Upper lobe of right lung (tissue), 1 donor: ENCODE measurements at regions not wholly inside any gene's neighbourhood (a gene's known extent, or its start where the extent isn't known, plus 50 kb on each side); places are given as distances from the start of the nearest gene placed in this dataset.

ENCODE experiments used
- ATAC-seq: fragments of 200-7000 bp; cut with Tn5 transposase; one replicate; pipeline ENCODE4 v1.9.1; 2020; ENCODE audit warnings: mild to moderate bottlenecking, moderate library complexity
- DNase-seq: peaks from one replicate; pipeline ENCODE4 v3.0.0-alpha.2; 2020
- H3K27ac ChIP-seq: fragments of 200-600 bp; one replicate; pipeline ENCODE4 v1.8.0; 2022
- H3K27me3 ChIP-seq: fragments of 200-600 bp; one replicate; pipeline ENCODE4 v1.8.0; 2022; ENCODE audit warnings: mild to moderate bottlenecking
- H3K36me3 ChIP-seq: fragments of 200-600 bp; one replicate; pipeline ENCODE4 v1.8.0; 2022
- H3K4me1 ChIP-seq: fragments of 200-600 bp; one replicate; pipeline ENCODE4 v1.8.0; 2022
- H3K4me3 ChIP-seq: fragments of 200-600 bp; one replicate; pipeline ENCODE4 v1.8.0; 2022; ENCODE audit warnings: mild to moderate bottlenecking
- H3K9me3 ChIP-seq: fragments of 200-600 bp; one replicate; pipeline ENCODE4 v1.8.0; 2022
- intact Hi-C: fragments of 100-400 bp; cut with DNase I; formaldehyde crosslinking; loops from one replicate; pipeline ENCODE4 v1.11.0; 2022
- TF ChIP-seq, protein P1 (sequence below): fragments of 200-600 bp; IDR thresholded peaks from one replicate; pipeline ENCODE4 v1.8.0; 2022; ENCODE audit warnings: antibody characterized with exemption
- donor health status: DM: no; HTN: yes; CAD: no; lungs with severe emphysema.

DNA sequence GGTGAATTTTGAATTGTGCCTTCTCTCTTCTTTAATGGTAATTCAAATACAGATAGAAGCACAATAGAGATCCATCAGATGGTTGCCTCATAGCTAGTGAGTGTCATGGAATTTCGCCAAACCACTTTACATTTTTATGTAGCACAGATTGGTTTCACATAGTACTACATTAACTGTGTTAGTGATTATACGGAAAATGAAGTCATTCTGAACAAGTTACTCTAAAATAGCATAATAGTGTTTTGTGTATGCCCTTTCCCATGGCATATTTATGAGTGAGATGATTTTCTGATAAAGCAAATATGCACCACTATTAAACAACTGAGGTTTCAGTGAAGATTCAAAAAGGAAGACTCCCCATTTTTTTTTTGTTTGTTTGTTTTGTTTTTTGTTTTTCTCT is 1623.5 kb downstream of the PCDH9 start:
- Histone ChIP-seq H3K9me3 (no peaks in the 10 kb centered on the region), H3K27ac (no peak overlapping the region), H3K36me3 (no peaks in the 10 kb centered on the region), H3K27me3 (no peaks in the 10 kb centered on the region), H3K4me3 (no peak overlapping the region), H3K4me1 (no peaks in the 10 kb centered on the region)
- ATAC-seq, result no peak
- no peak for DNase-seq
- TF ChIP-seq, protein P1, sequence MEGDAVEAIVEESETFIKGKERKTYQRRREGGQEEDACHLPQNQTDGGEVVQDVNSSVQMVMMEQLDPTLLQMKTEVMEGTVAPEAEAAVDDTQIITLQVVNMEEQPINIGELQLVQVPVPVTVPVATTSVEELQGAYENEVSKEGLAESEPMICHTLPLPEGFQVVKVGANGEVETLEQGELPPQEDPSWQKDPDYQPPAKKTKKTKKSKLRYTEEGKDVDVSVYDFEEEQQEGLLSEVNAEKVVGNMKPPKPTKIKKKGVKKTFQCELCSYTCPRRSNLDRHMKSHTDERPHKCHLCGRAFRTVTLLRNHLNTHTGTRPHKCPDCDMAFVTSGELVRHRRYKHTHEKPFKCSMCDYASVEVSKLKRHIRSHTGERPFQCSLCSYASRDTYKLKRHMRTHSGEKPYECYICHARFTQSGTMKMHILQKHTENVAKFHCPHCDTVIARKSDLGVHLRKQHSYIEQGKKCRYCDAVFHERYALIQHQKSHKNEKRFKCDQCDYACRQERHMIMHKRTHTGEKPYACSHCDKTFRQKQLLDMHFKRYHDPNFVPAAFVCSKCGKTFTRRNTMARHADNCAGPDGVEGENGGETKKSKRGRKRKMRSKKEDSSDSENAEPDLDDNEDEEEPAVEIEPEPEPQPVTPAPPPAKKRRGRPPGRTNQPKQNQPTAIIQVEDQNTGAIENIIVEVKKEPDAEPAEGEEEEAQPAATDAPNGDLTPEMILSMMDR, result no peak
- intact Hi-C loops, result no loop called here

DNA sequence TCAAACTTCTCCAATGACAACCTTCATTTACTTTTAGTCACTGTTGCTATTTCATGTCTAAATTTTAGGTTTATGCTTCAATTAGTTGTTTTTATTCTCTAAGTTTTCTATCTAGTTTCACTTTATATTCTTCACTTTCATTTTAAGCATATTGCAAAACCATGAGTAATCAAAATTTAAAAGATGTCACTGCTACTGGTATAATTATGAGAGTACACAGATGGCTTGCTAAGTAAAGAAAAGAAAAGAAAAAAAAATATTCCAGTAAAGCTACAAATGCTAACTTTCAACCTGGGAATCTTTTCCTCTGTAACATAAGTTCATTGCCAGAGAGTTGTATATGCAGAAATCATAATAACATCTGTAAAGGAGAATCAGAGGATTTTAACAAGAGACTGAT is 1624.7 kb downstream of the PCDH9 start:
- Histone ChIP-seq H3K27ac (no peak overlapping the region), H3K27me3 (no peaks in the 10 kb centered on the region), H3K9me3 (no peaks in the 10 kb centered on the region), H3K4me1 (no peaks in the 10 kb centered on the region), H3K36me3 (no peaks in the 10 kb centered on the region), H3K4me3 (no peak overlapping the region)
- DNase-seq (no peak), ATAC-seq (no peak)
- intact Hi-C loops, result no loop called here
- TF ChIP-seq, protein P1, result no peak

DNA sequence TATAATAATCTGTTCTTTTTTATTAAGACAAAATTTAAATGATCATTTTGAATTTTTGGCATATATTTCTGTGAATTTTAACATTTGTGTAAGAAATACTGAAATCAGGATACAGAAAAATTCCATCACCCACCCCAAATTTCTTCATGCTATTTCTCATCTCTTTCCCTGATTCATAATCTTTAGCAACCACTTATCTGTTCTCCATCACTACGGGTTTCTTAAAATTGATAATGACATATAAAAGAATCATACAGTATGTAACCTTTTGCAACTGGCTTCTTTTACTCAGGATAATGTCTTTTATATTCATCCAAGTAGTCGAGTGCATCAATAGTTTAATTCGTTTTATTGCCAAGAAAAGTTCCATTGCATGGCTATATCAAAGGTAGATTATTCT is 1627.0 kb downstream of the PCDH9 start:
- no peak for DNase-seq
- no peak overlapping the region for H3K27ac ChIP-seq
- H3K36me3 ChIP-seq, result no peaks in the 10 kb centered on the region
- TF ChIP-seq, protein P1, result no peak
- no peak for ATAC-seq
- no peaks in the 10 kb centered on the region for H3K9me3 ChIP-seq
- H3K4me1 ChIP-seq, result no peaks in the 10 kb centered on the region
- no peaks in the 10 kb centered on the region for H3K27me3 ChIP-seq
- no peak overlapping the region for H3K4me3 ChIP-seq
- intact Hi-C loops, result no loop called here

DNA sequence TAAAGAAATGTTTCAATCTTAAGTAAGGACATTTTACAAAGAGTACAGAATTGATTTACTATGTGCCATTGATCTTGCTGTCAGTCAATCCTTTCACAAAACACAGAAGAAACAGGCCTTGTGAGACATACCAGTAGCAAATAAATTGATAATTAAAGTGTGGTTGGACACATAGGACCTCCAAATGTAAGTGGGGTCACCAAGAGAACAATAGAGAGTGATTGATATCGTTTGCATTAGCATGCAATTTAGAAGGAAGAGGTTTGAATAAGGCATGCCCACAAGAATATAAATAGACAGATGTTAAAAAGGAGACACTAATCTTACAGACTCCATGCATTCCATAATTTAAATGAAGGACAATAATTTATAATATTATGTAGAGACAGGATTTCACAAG is 1628.3 kb downstream of the PCDH9 start:
- Histone ChIP-seq H3K36me3 (no peaks in the 10 kb centered on the region), H3K4me3 (no peak overlapping the region), H3K27ac (no peak overlapping the region), H3K27me3 (no peaks in the 10 kb centered on the region), H3K9me3 (no peaks in the 10 kb centered on the region), H3K4me1 (no peaks in the 10 kb centered on the region)
- TF ChIP-seq, protein P1, result no peak
- ATAC-seq (no peak), DNase-seq (no peak)
- intact Hi-C loops, result no loop called here

DNA sequence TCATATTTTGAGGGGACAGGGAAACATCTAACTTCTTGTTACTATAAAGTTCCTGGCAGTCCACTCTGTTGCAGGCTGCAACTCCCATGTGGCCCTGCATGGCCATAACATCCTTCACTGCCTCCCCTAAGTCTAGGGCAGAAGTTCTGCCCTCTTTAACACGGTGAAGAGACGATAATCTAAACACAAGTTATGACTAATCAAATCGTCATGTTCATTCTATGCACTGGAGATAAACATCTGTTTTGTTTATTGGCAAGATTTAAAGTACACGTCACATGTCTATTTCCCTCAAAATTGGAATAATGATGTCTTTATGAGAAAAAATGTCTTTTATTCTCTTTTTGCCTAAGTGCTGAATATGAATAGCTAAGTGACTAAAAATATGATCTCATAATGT is 1629.4 kb downstream of the PCDH9 start:
- intact Hi-C loops, result no loop called here
- no peak for ATAC-seq

More for the DNA sequence above, 1629.4 kb downstream of the PCDH9 start:
- Histone ChIP-seq H3K9me3 (no peaks in the 10 kb centered on the region), H3K27me3 (no peaks in the 10 kb centered on the region), H3K4me3 (no peak overlapping the region), H3K27ac (no peak overlapping the region), H3K36me3 (no peaks in the 10 kb centered on the region), H3K4me1 (no peaks in the 10 kb centered on the region)
- DNase-seq, result no peak
- TF ChIP-seq, protein P1, result no peak
